DOHH2 (cell line): ENCODE measurements at regions not wholly inside any gene's neighbourhood (a gene's known extent, or its start where the extent isn't known, plus 50 kb on each side); places are given as distances from the start of the nearest gene placed in this dataset.

Experiments used
- CTCF ChIP-seq: fragments of 200-600 bp; sonication (generic); IDR thresholded peaks from one replicate; pipeline ENCODE4 v1.5.1; 2014; ENCODE audit warnings: antibody characterized with exemption, mild to moderate bottlenecking, low read depth, low read length; ENCODE audit not compliant: poor library complexity, severe bottlenecking
- EZH2phosphoT487 ChIP-seq: fragments of 200-600 bp; sonication (generic); IDR thresholded peaks from 2 replicates; pipeline ENCODE4 v1.6.1; 2017; ENCODE audit warnings: borderline replicate concordance, mild to moderate bottlenecking, antibody characterized with exemption, low read length, moderate library complexity, mixed read lengths

GRCh38 chr10:29375888-29376287 lies 87.0 kb downstream of the LYZL1 start:
- TF ChIP-seq CTCF (no peak), EZH2phosphoT487 (no peak)
